ENCODE measurements at regions not wholly inside any gene's neighbourhood (a gene's known extent, or its start where the extent isn't known, plus 50 kb on each side); places are given as distances from the start of the nearest gene placed in this dataset.
A peak's percentile ranks its signal among the peaks of the same experiment; 100 is the strongest.
"Not testable (repeated sequence)": the region's sequence is repeated elsewhere in the genome, so short reads cannot be mapped to it uniquely, and the experiment has no call there.

GRCh38 chr5:41995193-41995592 is 70.1 kb downstream of the FBXO4 start:
- DNase-seq (ENCODE audit: extremely low read depth, low read depth): no peak

GRCh38 chr5:42001673-42002072 is 76.6 kb downstream of the FBXO4 start:
- no peak for DNase-seq (ENCODE audit: extremely low read depth, low read depth)

- DNase-seq (ENCODE audit: extremely low read depth, low read depth): not testable (repeated sequence)
These were observed 78.8 kb downstream of the FBXO4 start for GRCh38 chr5:42003852-42004251.

- DNase-seq (ENCODE audit: extremely low read depth, low read depth): peak; percentile 16
These were observed 80.6 kb downstream of the FBXO4 start for GRCh38 chr5:42005561-42006153.

- no peak for DNase-seq (ENCODE audit: extremely low read depth, low read depth)
These were observed 88.5 kb downstream of the FBXO4 start for GRCh38 chr5:42013561-42013960.

GRCh38 chr5:42015254-42015653 is 90.2 kb downstream of the FBXO4 start:
- no peak for DNase-seq (ENCODE audit: extremely low read depth, low read depth)

GRCh38 chr5:42015681-42016080 is 90.6 kb downstream of the FBXO4 start:
- no peak for DNase-seq (ENCODE audit: extremely low read depth, low read depth)

GRCh38 chr5:42020788-42021530 is 95.9 kb downstream of the FBXO4 start:
- DNase-seq (ENCODE audit: extremely low read depth, low read depth): no peak

- no peak for DNase-seq (ENCODE audit: extremely low read depth, low read depth)
These were observed 96.8 kb downstream of the FBXO4 start for GRCh38 chr5:42021923-42022322.

- no peak for DNase-seq (ENCODE audit: extremely low read depth, low read depth)
These were observed 97.4 kb downstream of the FBXO4 start for GRCh38 chr5:42022383-42022972.

GRCh38 chr5:42026446-42026845 is 101.4 kb downstream of the FBXO4 start:
- DNase-seq (ENCODE audit: extremely low read depth, low read depth): no peak

GRCh38 chr5:42032137-42032536 is 107.1 kb downstream of the FBXO4 start:
- DNase-seq (ENCODE audit: extremely low read depth, low read depth): no peak

GRCh38 chr5:42035526-42035925 is 110.4 kb downstream of the FBXO4 start:
- DNase-seq (ENCODE audit: extremely low read depth, low read depth): no peak

GRCh38 chr5:42036379-42036778 is 111.3 kb downstream of the FBXO4 start:
- DNase-seq (ENCODE audit: extremely low read depth, low read depth): no peak

- DNase-seq (ENCODE audit: extremely low read depth, low read depth): no peak
These were observed 112.4 kb downstream of the FBXO4 start for GRCh38 chr5:42037379-42037932.

- no peak for DNase-seq (ENCODE audit: extremely low read depth, low read depth)
These were observed 118.3 kb downstream of the FBXO4 start for GRCh38 chr5:42043400-42043799.

- peak; percentile 53 for DNase-seq (ENCODE audit: extremely low read depth, low read depth)
These were observed 132.2 kb downstream of the FBXO4 start for GRCh38 chr5:42057254-42057690.

- no peak for DNase-seq (ENCODE audit: extremely low read depth, low read depth)
These were observed 134.2 kb downstream of the FBXO4 start for GRCh38 chr5:42059291-42059690.

GRCh38 chr5:42059778-42060464 is 134.8 kb downstream of the FBXO4 start:
- DNase-seq (ENCODE audit: extremely low read depth, low read depth): no peak

- no peak for DNase-seq (ENCODE audit: extremely low read depth, low read depth)
These were observed 136.0 kb downstream of the FBXO4 start for GRCh38 chr5:42061121-42061520.

GRCh38 chr5:42064821-42065220 is 139.7 kb downstream of the FBXO4 start:
- DNase-seq (ENCODE audit: extremely low read depth, low read depth): no peak

All from NCI-H460 (cell line).